ENCODE measurements at regions not wholly inside any gene's neighbourhood (a gene's known extent, or its start where the extent isn't known, plus 50 kb on each side); places are given as distances from the start of the nearest gene placed in this dataset.

- H3K9me3 Mint-ChIP-seq = no peaks in the 10 kb centered on the region
- Histone ChIP-seq H3K9me2 (ENCODE audit: insufficient read depth) (peaks cover 3% of the 10 kb centered on the region; the same call in 1 of the 2 replicates), H3K79me2 (replicated peaks; ENCODE audit: insufficient read depth) (no peaks in the 10 kb centered on the region), H3F3A (replicated peaks; ENCODE audit: low read depth) (no peaks in the 10 kb centered on the region), H3K27ac (ENCODE audit: low read depth) (no peak overlapping the region), H3K36me3 (ENCODE audit: insufficient read depth) (no peaks in the 10 kb centered on the region), H3K4me3 (no peak overlapping the region), H3K4me2 (no peak overlapping the region), H2AFZ (no peak overlapping the region), H3K27me3 (ENCODE audit: insufficient read depth) (no peaks in the 10 kb centered on the region), H4K20me1 (replicated peaks; ENCODE audit: insufficient read depth) (no peaks in the 10 kb centered on the region), H3K4me1 (ENCODE audit: insufficient read depth) (no peaks in the 10 kb centered on the region)
- H3K36me3 Mint-ChIP-seq (ENCODE audit: low read depth) = no peaks in the 10 kb centered on the region
- H3K4me3 Mint-ChIP-seq = no peak overlapping the region
- TF ChIP-seq, protein P1, sequence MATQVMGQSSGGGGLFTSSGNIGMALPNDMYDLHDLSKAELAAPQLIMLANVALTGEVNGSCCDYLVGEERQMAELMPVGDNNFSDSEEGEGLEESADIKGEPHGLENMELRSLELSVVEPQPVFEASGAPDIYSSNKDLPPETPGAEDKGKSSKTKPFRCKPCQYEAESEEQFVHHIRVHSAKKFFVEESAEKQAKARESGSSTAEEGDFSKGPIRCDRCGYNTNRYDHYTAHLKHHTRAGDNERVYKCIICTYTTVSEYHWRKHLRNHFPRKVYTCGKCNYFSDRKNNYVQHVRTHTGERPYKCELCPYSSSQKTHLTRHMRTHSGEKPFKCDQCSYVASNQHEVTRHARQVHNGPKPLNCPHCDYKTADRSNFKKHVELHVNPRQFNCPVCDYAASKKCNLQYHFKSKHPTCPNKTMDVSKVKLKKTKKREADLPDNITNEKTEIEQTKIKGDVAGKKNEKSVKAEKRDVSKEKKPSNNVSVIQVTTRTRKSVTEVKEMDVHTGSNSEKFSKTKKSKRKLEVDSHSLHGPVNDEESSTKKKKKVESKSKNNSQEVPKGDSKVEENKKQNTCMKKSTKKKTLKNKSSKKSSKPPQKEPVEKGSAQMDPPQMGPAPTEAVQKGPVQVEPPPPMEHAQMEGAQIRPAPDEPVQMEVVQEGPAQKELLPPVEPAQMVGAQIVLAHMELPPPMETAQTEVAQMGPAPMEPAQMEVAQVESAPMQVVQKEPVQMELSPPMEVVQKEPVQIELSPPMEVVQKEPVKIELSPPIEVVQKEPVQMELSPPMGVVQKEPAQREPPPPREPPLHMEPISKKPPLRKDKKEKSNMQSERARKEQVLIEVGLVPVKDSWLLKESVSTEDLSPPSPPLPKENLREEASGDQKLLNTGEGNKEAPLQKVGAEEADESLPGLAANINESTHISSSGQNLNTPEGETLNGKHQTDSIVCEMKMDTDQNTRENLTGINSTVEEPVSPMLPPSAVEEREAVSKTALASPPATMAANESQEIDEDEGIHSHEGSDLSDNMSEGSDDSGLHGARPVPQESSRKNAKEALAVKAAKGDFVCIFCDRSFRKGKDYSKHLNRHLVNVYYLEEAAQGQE (IDR thresholded peaks at IDR 0.05; ENCODE audit: unreplicated experiment) = no peak
- no peak for TF ChIP-seq ZNF462 (CRISPR knock-in tag; IDR thresholded peaks at IDR 0.05)
- no peak for TF ChIP-seq EZH2phosphoT487 (IDR thresholded peaks at IDR 0.05; ENCODE audit: unreplicated experiment)
- TF ChIP-seq, protein P2, sequence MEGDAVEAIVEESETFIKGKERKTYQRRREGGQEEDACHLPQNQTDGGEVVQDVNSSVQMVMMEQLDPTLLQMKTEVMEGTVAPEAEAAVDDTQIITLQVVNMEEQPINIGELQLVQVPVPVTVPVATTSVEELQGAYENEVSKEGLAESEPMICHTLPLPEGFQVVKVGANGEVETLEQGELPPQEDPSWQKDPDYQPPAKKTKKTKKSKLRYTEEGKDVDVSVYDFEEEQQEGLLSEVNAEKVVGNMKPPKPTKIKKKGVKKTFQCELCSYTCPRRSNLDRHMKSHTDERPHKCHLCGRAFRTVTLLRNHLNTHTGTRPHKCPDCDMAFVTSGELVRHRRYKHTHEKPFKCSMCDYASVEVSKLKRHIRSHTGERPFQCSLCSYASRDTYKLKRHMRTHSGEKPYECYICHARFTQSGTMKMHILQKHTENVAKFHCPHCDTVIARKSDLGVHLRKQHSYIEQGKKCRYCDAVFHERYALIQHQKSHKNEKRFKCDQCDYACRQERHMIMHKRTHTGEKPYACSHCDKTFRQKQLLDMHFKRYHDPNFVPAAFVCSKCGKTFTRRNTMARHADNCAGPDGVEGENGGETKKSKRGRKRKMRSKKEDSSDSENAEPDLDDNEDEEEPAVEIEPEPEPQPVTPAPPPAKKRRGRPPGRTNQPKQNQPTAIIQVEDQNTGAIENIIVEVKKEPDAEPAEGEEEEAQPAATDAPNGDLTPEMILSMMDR (conservative IDR thresholded peaks at IDR 0.05; ENCODE audit: low read depth in 2 of 2) = no peak
- TF ChIP-seq EZH2 (IDR thresholded peaks at IDR 0.05; ENCODE audit: low read depth, unreplicated experiment) = no peak
- TF ChIP-seq STAT1 (IDR thresholded peaks at IDR 0.05; ENCODE audit: unreplicated experiment) = no peak
- DNase-seq (ENCODE audit: low spot score) = no peak
- peaks cover 2% of the 10 kb centered on the region for H3K27me3 Mint-ChIP-seq (ENCODE audit: insufficient read depth, low read depth, poor library complexity)
- no peak for ATAC-seq
- H3K4me1 Mint-ChIP-seq = no peaks in the 10 kb centered on the region
- no peak overlapping the region for H3K27ac Mint-ChIP-seq
These were observed 446.3 kb upstream of the MAP2 start for GRCh38 chr2:208977582-208977981.
